Tibial nerve (tissue), 4 donors: ENCODE measurements at regions not wholly inside any gene's neighbourhood (a gene's known extent, or its start where the extent isn't known, plus 50 kb on each side); places are given as distances from the start of the nearest gene placed in this dataset.

Experiments used
- CTCF ChIP-seq, 5 experiments: fragments of 200-600 bp in 3 of 5; fragments of 450-650 bp in 2 of 5; sonication (generic) in 3 of 5; IDR thresholded peaks; one replicate each; pipeline ENCODE4 v1.5.1; 2016 to 2019; ENCODE audit warnings: antibody characterized with exemption in 5 of 5, mild to moderate bottlenecking in 3 of 5, moderate library complexity in 2 of 5
- EP300 ChIP-seq, 2 donors: sonication (generic); formaldehyde crosslinking; IDR thresholded peaks; one replicate each; pipeline ENCODE4 v1.6.1; 2017; ENCODE audit warnings: antibody characterized with exemption in 2 of 2, mild to moderate bottlenecking in 1 of 2
- POLR2A ChIP-seq, 2 donors: fragments of 450-650 bp; IDR thresholded peaks; one replicate each; pipeline ENCODE4 v1.6.1; 2017; ENCODE audit warnings: antibody characterized with exemption in 2 of 2, mild to moderate bottlenecking in 2 of 2, moderate library complexity in 2 of 2

- no peak for TF ChIP-seq CTCF (IDR thresholded peaks at IDR 0.05)
- TF ChIP-seq POLR2A (IDR thresholded peaks at IDR 0.05) = no peak
- no peak for TF ChIP-seq EP300 (IDR thresholded peaks at IDR 0.05)
These were observed 767.6 kb upstream of the ADAMTS16 start for GRCh38 chr5:4372481-4372880.
